Gastrocnemius medialis (tissue), 4 donors: ENCODE measurements at regions not wholly inside any gene's neighbourhood (a gene's known extent, or its start where the extent isn't known, plus 50 kb on each side); places are given as distances from the start of the nearest gene placed in this dataset.

Experiments used
- ATAC-seq, 2 donors: fragments of 150-250 bp; one replicate each; pipeline ENCODE4 v1.9.1; 2016
- DNase-seq, 2 donors: peaks; one replicate each; pipeline ENCODE4 v3.0.0-alpha.2; 2019
- H3K27ac ChIP-seq, 4 donors: fragments of 200-600 bp; sonication (generic); 1 replicate in 1 of 4; 2 replicates in 3 of 4; pipeline ENCODE4 v1.5.1; 2016 to 2018; ENCODE audit warnings: mild to moderate bottlenecking in 2 of 4, moderate library complexity in 1 of 4
- H3K27me3 ChIP-seq, 3 donors: fragments of 200-600 bp; sonication (generic) in 2 of 3; 1 replicate in 1 of 3; 2 replicates in 2 of 3; pipeline versions ENCODE4 v1.5.1 to v1.6.0; 2016 to 2019; ENCODE audit warnings: mild to moderate bottlenecking in 1 of 3, moderate library complexity in 1 of 3
- H3K36me3 ChIP-seq, 2 donors: fragments of 200-600 bp; sonication (generic) in 1 of 2; one replicate each; pipeline ENCODE4 v1.5.1; 2017 to 2018
- H3K4me1 ChIP-seq, 2 donors: fragments of 200-600 bp; sonication (generic) in 1 of 2; one replicate each; pipeline ENCODE4 v1.5.1; 2016 to 2017; ENCODE audit warnings: mild to moderate bottlenecking in 2 of 2
- H3K4me3 ChIP-seq, 4 donors: fragments of 200-600 bp; sonication (generic) in 3 of 4; 1 replicate in 1 of 4; 2 replicates in 3 of 4; pipeline ENCODE4 v1.5.1; 2016 to 2019; ENCODE audit warnings: mild to moderate bottlenecking in 2 of 4
- H3K9me3 ChIP-seq, 3 donors: fragments of 200-600 bp; sonication (generic) in 2 of 3; 1 replicate in 1 of 3; 2 replicates in 2 of 3; pipeline ENCODE4 v1.5.1; 2016 to 2019
- CTCF ChIP-seq, 5 experiments: fragments of 450-650 bp in 3 of 5; fragments of 200-600 bp in 2 of 5; sonication (generic) in 2 of 5; IDR thresholded peaks in 4 of 5; conservative IDR thresholded peaks in 1 of 5; 1 replicate in 4 of 5; 2 replicates in 1 of 5; pipeline ENCODE4 v1.5.1; 2016 to 2019; ENCODE audit warnings: antibody characterized with exemption in 5 of 5, mild to moderate bottlenecking in 3 of 5, moderate library complexity in 3 of 5
- POLR2A ChIP-seq, 2 donors: fragments of 450-650 bp; IDR thresholded peaks; one replicate each; pipeline ENCODE4 v1.6.1; 2017; ENCODE audit warnings: antibody characterized with exemption in 2 of 2, mild to moderate bottlenecking in 2 of 2, moderate library complexity in 2 of 2
- in situ Hi-C, 4 donors: fragments of 200-750 bp; cut with MboI; loops; one replicate each; pipeline versions ENCODE4 v1.15.0 to v1.8.0; 2017; ENCODE audit warnings: low sequenced_read_pairs in 4 of 4
- intact Hi-C: fragments of 100-400 bp; cut with DNase I; formaldehyde crosslinking; loops from one replicate; pipeline ENCODE4 v1.15.1; 2023; ENCODE audit warnings: low total_unique reads

DNA sequence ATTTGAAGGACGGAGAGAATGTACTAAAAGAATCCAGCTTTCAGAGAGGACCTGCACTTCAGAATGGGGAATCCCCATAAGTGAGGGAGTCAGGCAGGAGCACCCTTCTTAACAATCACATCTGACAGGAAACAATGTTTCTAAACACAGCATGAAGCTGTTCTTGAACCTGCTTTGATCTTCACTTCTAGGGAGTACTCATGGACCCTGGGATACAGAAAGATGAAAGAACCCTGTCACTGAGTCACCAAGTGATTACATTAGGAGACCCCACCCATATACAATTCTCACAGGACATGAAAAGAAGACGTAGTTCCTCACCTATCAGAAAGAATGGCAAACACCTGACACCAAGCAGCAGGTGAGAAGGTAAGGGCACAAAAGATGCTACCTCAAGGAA, 296.9 kb upstream of the ZC3H12C start:
- Histone ChIP-seq H3K36me3 (no peaks in the 10 kb centered on the region), H3K9me3 (no peaks in the 10 kb centered on the region), H3K4me3 (no peak overlapping the region), H3K4me1 (no peaks in the 10 kb centered on the region), H3K27me3 (no peaks in the 10 kb centered on the region), H3K27ac (no peak overlapping the region)
- no peak for DNase-seq
- in situ Hi-C loops = no loop called here
- ATAC-seq = no peak
- intact Hi-C loops = no loop called here
- no peak for TF ChIP-seq CTCF (IDR thresholded peaks at IDR 0.05 in 4 of 5, conservative IDR thresholded peaks at IDR 0.05 in 1 of 5)
- TF ChIP-seq POLR2A (IDR thresholded peaks at IDR 0.05) = no peak

DNA sequence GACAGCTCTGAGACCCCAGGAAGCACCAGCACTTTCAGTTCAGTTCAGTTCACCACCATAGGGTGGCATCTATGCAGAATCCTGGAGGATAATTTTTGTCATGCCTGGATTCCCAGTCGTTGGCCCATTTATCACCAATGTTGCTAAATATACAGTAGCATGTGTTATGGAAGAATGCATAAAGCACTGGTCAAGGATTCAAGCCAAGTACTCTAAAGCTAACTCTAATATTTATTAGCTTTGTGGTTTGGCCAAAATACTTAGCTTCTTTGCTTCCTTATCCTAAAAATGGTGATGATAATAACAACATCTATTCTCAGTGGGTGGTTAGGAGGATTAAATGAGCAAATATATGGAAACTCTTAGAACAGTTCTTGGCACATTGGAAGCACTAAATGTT, 294.7 kb upstream of the ZC3H12C start:
- ATAC-seq (no peak), DNase-seq (no peak)
- H3K4me1 ChIP-seq = no peaks in the 10 kb centered on the region
- no peaks in the 10 kb centered on the region for H3K27me3 ChIP-seq
- H3K27ac ChIP-seq = no peak overlapping the region
- intact Hi-C loops = no loop called here
- TF ChIP-seq POLR2A (IDR thresholded peaks at IDR 0.05) (no peak), CTCF (IDR thresholded peaks at IDR 0.05 in 4 of 5, conservative IDR thresholded peaks at IDR 0.05 in 1 of 5) (no peak)
- no peaks in the 10 kb centered on the region for H3K9me3 ChIP-seq
- in situ Hi-C loops = no loop called here
- no peak overlapping the region for H3K4me3 ChIP-seq
- H3K36me3 ChIP-seq = no peaks in the 10 kb centered on the region

- TF ChIP-seq CTCF (IDR thresholded peaks at IDR 0.05 in 4 of 5, conservative IDR thresholded peaks at IDR 0.05 in 1 of 5) (no peak), POLR2A (IDR thresholded peaks at IDR 0.05) (no peak)
- Histone ChIP-seq H3K27me3 (no peaks in the 10 kb centered on the region), H3K4me3 (no peak overlapping the region), H3K4me1 (no peaks in the 10 kb centered on the region), H3K9me3 (no peaks in the 10 kb centered on the region), H3K36me3 (no peaks in the 10 kb centered on the region), H3K27ac (no peak overlapping the region)
- intact Hi-C loops = no loop called here
- ATAC-seq (no peak), DNase-seq (no peak)
- in situ Hi-C loops = no loop called here
Measured at GRCh38 chr11:109799604-109800003, 293.6 kb upstream of the ZC3H12C start.

DNA sequence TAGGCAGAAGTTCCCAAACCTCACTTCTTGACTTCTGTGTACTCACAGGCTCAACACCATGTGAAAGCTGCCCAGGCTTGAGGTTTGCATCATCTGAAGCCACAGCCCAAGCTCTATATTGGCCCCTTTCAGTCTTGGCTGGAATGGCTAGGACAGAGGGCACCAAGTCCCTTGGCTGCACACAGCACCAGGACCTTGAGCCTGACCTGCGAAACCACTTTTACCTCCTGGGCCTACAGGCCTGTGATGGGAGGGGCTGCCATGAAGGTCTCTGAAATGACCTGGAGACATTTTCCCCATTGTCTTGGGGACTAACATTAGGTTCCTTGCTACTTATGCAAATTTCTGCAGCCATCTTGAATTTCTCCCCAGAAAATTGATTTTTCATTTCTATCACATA, 288.3 kb upstream of the ZC3H12C start:
- no peak overlapping the region for H3K27ac ChIP-seq
- no peaks in the 10 kb centered on the region for H3K4me1 ChIP-seq
- TF ChIP-seq CTCF (IDR thresholded peaks at IDR 0.05 in 4 of 5, conservative IDR thresholded peaks at IDR 0.05 in 1 of 5) = no peak
- no peak for TF ChIP-seq POLR2A (IDR thresholded peaks at IDR 0.05)
- H3K36me3 ChIP-seq = no peaks in the 10 kb centered on the region
- intact Hi-C loops (no loop called here), in situ Hi-C loops (no loop called here)
- no peak for DNase-seq
- H3K27me3 ChIP-seq = no peaks in the 10 kb centered on the region
- H3K9me3 ChIP-seq = no peaks in the 10 kb centered on the region
- H3K4me3 ChIP-seq = no peak overlapping the region
- ATAC-seq = no peak

DNA sequence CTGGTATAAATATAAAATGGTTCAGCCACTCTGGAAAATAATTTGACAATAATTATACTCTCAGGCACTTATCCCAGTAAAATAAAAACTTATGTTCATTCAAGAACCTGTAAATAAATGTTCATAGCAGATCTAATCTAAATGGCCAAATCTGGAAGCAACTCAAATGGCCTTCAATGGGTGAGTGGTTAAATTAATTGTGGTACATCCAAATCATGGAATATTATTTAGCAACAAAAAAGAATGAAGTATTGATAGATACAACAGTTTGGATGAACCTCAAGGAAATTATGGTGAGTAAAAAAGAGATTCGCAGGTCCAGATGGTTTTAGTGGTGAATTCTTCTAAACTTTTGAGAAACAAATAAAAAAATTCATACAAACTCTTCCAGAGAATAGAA, 287.0 kb upstream of the ZC3H12C start:
- no peaks in the 10 kb centered on the region for H3K36me3 ChIP-seq
- no peaks in the 10 kb centered on the region for H3K9me3 ChIP-seq
- intact Hi-C loops (no loop called here), in situ Hi-C loops (no loop called here)
- no peak overlapping the region for H3K4me3 ChIP-seq
- no peaks in the 10 kb centered on the region for H3K27me3 ChIP-seq
- ATAC-seq (no peak), DNase-seq (no peak)
- H3K4me1 ChIP-seq = no peaks in the 10 kb centered on the region
- H3K27ac ChIP-seq = no peak overlapping the region
- no peak for TF ChIP-seq POLR2A (IDR thresholded peaks at IDR 0.05)
- TF ChIP-seq CTCF (IDR thresholded peaks at IDR 0.05 in 4 of 5, conservative IDR thresholded peaks at IDR 0.05 in 1 of 5) = no peak
